ENCODE measurements at regions not wholly inside any gene's neighbourhood (a gene's known extent, or its start where the extent isn't known, plus 50 kb on each side); places are given as distances from the start of the nearest gene placed in this dataset.

DNA sequence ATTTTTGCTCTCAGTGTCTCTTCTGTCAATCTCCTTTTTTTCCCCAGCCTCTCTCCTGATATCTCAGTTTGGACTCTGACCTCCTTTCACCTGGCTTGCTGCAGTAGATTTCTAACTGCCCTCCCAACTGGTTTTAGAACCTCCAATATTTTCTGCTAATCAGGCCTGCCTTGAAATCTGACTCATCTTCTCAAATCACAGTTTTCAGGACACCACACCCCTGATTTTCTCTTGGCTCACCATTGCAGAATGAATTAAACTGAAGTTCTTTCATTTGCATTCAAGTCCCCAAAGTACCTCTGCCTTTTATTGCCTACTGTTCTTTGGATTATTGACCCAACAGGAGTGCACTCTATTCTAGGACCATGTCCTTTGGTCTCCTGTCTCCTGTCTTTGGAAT lies 310.4 kb upstream of the TRPC7 start:
- TF ChIP-seq, protein P1, sequence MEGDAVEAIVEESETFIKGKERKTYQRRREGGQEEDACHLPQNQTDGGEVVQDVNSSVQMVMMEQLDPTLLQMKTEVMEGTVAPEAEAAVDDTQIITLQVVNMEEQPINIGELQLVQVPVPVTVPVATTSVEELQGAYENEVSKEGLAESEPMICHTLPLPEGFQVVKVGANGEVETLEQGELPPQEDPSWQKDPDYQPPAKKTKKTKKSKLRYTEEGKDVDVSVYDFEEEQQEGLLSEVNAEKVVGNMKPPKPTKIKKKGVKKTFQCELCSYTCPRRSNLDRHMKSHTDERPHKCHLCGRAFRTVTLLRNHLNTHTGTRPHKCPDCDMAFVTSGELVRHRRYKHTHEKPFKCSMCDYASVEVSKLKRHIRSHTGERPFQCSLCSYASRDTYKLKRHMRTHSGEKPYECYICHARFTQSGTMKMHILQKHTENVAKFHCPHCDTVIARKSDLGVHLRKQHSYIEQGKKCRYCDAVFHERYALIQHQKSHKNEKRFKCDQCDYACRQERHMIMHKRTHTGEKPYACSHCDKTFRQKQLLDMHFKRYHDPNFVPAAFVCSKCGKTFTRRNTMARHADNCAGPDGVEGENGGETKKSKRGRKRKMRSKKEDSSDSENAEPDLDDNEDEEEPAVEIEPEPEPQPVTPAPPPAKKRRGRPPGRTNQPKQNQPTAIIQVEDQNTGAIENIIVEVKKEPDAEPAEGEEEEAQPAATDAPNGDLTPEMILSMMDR (IDR thresholded peaks at IDR 0.05; ENCODE audit: low read length), result no peak
- TF ChIP-seq EZH2phosphoT487 (IDR thresholded peaks at IDR 0.05; ENCODE audit: low read length), result no peak
